H1 (cell line): ENCODE measurements at regions not wholly inside any gene's neighbourhood (a gene's known extent, or its start where the extent isn't known, plus 50 kb on each side); places are given as distances from the start of the nearest gene placed in this dataset.

ENCODE experiments used
- CTCF ChIA-PET: fragments of 300-600 bp; sonication (Branson Sonifier 250); formaldehyde crosslinking; loops from one replicate; lab custom pipeline; 2021; ENCODE audit not compliant: partially characterized antibody; lab: Charles Lee
- POLR2A ChIA-PET: fragments of 300-600 bp; sonication (Branson Sonifier 250); formaldehyde crosslinking; loops from one replicate; lab custom pipeline; 2021; ENCODE audit warnings: inconsistent platforms; ENCODE audit not compliant: partially characterized antibody; lab: Charles Lee
- DNase-seq, 2 experiments: peaks; one replicate each; pipeline versions ENCODE4 v3.0.0 to v3.0.0-alpha.2; 2010 to 2022; ENCODE audit warnings: low spot score in 2 of 2, low read depth in 1 of 2, mixed read lengths in 1 of 2
- FAIRE-seq: peaks from 2 replicates; lab custom pipeline; 2011; peaks lifted over from hg19 to GRCh38; lab: Jason Lieb, UNC
- H2AFZ ChIP-seq: 2 replicates; pipeline ENCODE4 v1.8.1; 2012; ENCODE audit warnings: low read length, inconsistent platforms
- H2AK5ac ChIP-seq: 2 replicates; pipeline ENCODE4 v1.6.1; 2013; ENCODE audit warnings: low read depth, low read length
- H2BK120ac ChIP-seq: replicated peaks from 2 replicates; pipeline ENCODE3; 2013; ENCODE audit warnings: low read depth, low read length, inconsistent platforms
- H2BK12ac ChIP-seq: 2 replicates; pipeline ENCODE4 v1.6.1; 2013; ENCODE audit warnings: low read depth, low read length
- H2BK15ac ChIP-seq: 2 replicates; pipeline ENCODE4 v1.6.1; 2013; ENCODE audit warnings: low read length
- H2BK20ac ChIP-seq: 2 replicates; pipeline ENCODE4 v1.6.1; 2013; ENCODE audit warnings: low read length
- H2BK5ac ChIP-seq: 2 replicates; pipeline ENCODE4 v1.6.1; 2013; ENCODE audit warnings: low read depth, low read length
- H3K14ac ChIP-seq: 2 replicates; pipeline ENCODE4 v1.6.1; 2013; ENCODE audit warnings: inconsistent platforms; ENCODE audit not compliant: insufficient read length
- H3K18ac ChIP-seq: 2 replicates; pipeline ENCODE4 v1.6.1; 2013; ENCODE audit warnings: low read length; ENCODE audit errors: extremely low read depth
- H3K23ac ChIP-seq: 2 replicates; pipeline ENCODE4 v1.6.1; 2013; ENCODE audit warnings: inconsistent platforms; ENCODE audit not compliant: insufficient read length
- H3K23me2 ChIP-seq: 2 replicates; pipeline ENCODE4 v1.6.1; 2013; ENCODE audit warnings: low read depth, low read length
- H3K27ac ChIP-seq: 2 replicates; pipeline ENCODE4 v1.6.1; 2011; ENCODE audit warnings: low read depth, low read length, inconsistent platforms
- H3K27me3 ChIP-seq, 4 experiments: replicated peaks in 1 of 4; 1 replicate in 1 of 4; 2 replicates in 3 of 4; pipeline versions ENCODE4 v1.6.1 to v1.8.1; 2011 to 2013; ENCODE audit warnings: low read length in 3 of 4, mild to moderate bottlenecking in 3 of 4, inconsistent platforms in 2 of 4, mixed read lengths in 2 of 4, moderate library complexity in 1 of 4; ENCODE audit not compliant: control insufficient read depth in 3 of 4, insufficient read depth in 3 of 4; ENCODE audit errors: extremely low read depth in 1 of 4
- H3K36me3 ChIP-seq, 4 experiments: 2 replicates each; pipeline versions ENCODE4 v1.6.1 to v1.8.1; 2011 to 2013; ENCODE audit warnings: mild to moderate bottlenecking in 4 of 4, low read length in 3 of 4, moderate library complexity in 2 of 4, control low read depth in 1 of 4, inconsistent platforms in 1 of 4; ENCODE audit not compliant: insufficient read depth in 4 of 4, control insufficient read depth in 2 of 4
- H3K4ac ChIP-seq: replicated peaks from 2 replicates; pipeline ENCODE3; 2013; ENCODE audit warnings: low read length, low read depth, mixed read lengths, inconsistent platforms; ENCODE audit not compliant: insufficient read length
- H3K4me1 ChIP-seq, 4 experiments: replicated peaks in 1 of 4; 1 replicate in 1 of 4; 2 replicates in 3 of 4; pipeline versions ENCODE4 v1.6.1 to v1.8.1; 2011 to 2013; ENCODE audit warnings: low read length in 3 of 4, inconsistent platforms in 2 of 4, mixed read lengths in 1 of 4; ENCODE audit not compliant: insufficient read depth in 4 of 4, control insufficient read depth in 3 of 4
- H3K4me2 ChIP-seq, 2 experiments: 2 replicates each; pipeline versions ENCODE4 v1.6.1 to v1.8.1; 2011 to 2013; ENCODE audit warnings: low read depth in 2 of 2, low read length in 2 of 2, control low read depth in 1 of 2, inconsistent platforms in 1 of 2, mild to moderate bottlenecking in 1 of 2; ENCODE audit not compliant: insufficient read depth in 1 of 2
- H3K4me3 ChIP-seq, 4 experiments: fragments of 200-600, 300-600 bp in 1 of 4; sonication (generic), shearing (Covaris generic), sonication (Bioruptor Twin) in 1 of 4; 2 replicates each; pipeline versions ENCODE4 v1.5.1 to v1.8.1; 2011 to 2016; ENCODE audit warnings: low read length in 4 of 4, low read depth in 3 of 4, control low read depth in 2 of 4, inconsistent platforms in 2 of 4, mild to moderate bottlenecking in 2 of 4, mixed read lengths in 1 of 4, moderate library complexity in 1 of 4; ENCODE audit not compliant: insufficient read depth in 2 of 4; ENCODE audit errors: extremely low read depth in 1 of 4
- H3K56ac ChIP-seq: replicated peaks from 2 replicates; pipeline ENCODE3; 2013; ENCODE audit warnings: low read depth, mild to moderate bottlenecking, mixed read lengths, low read length, inconsistent platforms; ENCODE audit not compliant: insufficient read length
- H3K79me1 ChIP-seq: 2 replicates; pipeline ENCODE4 v1.6.1; 2013; ENCODE audit warnings: low read depth, low read length, control low read depth
- H3K79me2 ChIP-seq, 2 experiments: 2 replicates each; pipeline versions ENCODE4 v1.6.1 to v1.8.1; 2012 to 2013; ENCODE audit warnings: low read length in 2 of 2, mild to moderate bottlenecking in 2 of 2, inconsistent platforms in 1 of 2; ENCODE audit not compliant: insufficient read depth in 2 of 2, control insufficient read depth in 1 of 2
- H3K9ac ChIP-seq, 4 experiments: replicated peaks in 1 of 4; 1 replicate in 1 of 4; 2 replicates in 3 of 4; pipeline versions ENCODE4 v1.6.1 to v1.8.1; 2011 to 2013; ENCODE audit warnings: low read depth in 3 of 4, low read length in 3 of 4, control low read depth in 2 of 4, mild to moderate bottlenecking in 2 of 4, moderate library complexity in 2 of 4, inconsistent platforms in 1 of 4; ENCODE audit errors: extremely low read depth in 1 of 4
- H3K9me3 ChIP-seq, 2 experiments: 2 replicates each; pipeline versions ENCODE4 v1.6.1 to v1.8.1; 2012 to 2013; ENCODE audit warnings: mild to moderate bottlenecking in 2 of 2, moderate library complexity in 2 of 2, control low read depth in 1 of 2, inconsistent platforms in 1 of 2, low read depth in 1 of 2, low read length in 1 of 2, mixed read lengths in 1 of 2; ENCODE audit not compliant: insufficient read depth in 2 of 2
- H4K20me1 ChIP-seq, 2 experiments: replicated peaks in 1 of 2; 2 replicates each; pipeline versions ENCODE3 to v1.8.1; 2011 to 2013; ENCODE audit warnings: inconsistent platforms in 2 of 2, low read length in 2 of 2, mild to moderate bottlenecking in 1 of 2; ENCODE audit not compliant: insufficient read depth in 2 of 2, control insufficient read depth in 1 of 2
- H4K5ac ChIP-seq: 2 replicates; pipeline ENCODE4 v1.6.1; 2013; ENCODE audit warnings: low read length, low read depth, mixed read lengths, inconsistent platforms; ENCODE audit not compliant: insufficient read length
- H4K8ac ChIP-seq: 2 replicates; pipeline ENCODE4 v1.8.0; 2013; ENCODE audit warnings: mild to moderate bottlenecking, moderate library complexity, low read length, inconsistent platforms; ENCODE audit not compliant: insufficient read depth; ENCODE audit errors: extremely low read depth
- H4K91ac ChIP-seq: replicated peaks from 2 replicates; pipeline ENCODE3; 2013; ENCODE audit warnings: low read length, mixed read lengths, inconsistent platforms; ENCODE audit not compliant: insufficient read length
- CHD2 ChIP-seq: IDR thresholded peaks from 2 replicates; pipeline ENCODE4 v1.6.1; 2012; ENCODE audit warnings: low read length, improper control_type of control experiment
- MAX ChIP-seq: IDR thresholded peaks from 2 replicates; pipeline ENCODE4 v1.6.1; 2012; ENCODE audit warnings: inconsistent platforms
- SP2 ChIP-seq: IDR thresholded peaks from 2 replicates; pipeline ENCODE4 v1.6.1; 2012; ENCODE audit warnings: mild to moderate bottlenecking, low read length, inconsistent platforms

- Histone ChIP-seq H2AFZ (no peak overlapping the region), H2BK120ac (no peak overlapping the region), H3K27me3 (no peaks in the 10 kb centered on the region), H3K23me2 (no peaks in the 10 kb centered on the region), H3K4me1 (no peaks in the 10 kb centered on the region), H3K79me2 (no peaks in the 10 kb centered on the region), H2BK20ac (no peak overlapping the region), H3K14ac (no peak overlapping the region), H3K79me1 (no peaks in the 10 kb centered on the region), H4K8ac (no peak overlapping the region), H2BK5ac (no peak overlapping the region), H3K23ac (no peak overlapping the region), H2BK12ac (no peak overlapping the region), H3K4me3 (no peak overlapping the region), H2AK5ac (no peak overlapping the region), H3K9me3 (peaks cover 0 to 3% of the 10 kb centered on the region in 2 experiments; a peak in 1 of 4 replicates), H3K4me2 (no peak overlapping the region), H3K18ac (no peak overlapping the region), H3K9ac (no peak overlapping the region), H4K91ac (no peak overlapping the region), H3K27ac (no peak overlapping the region), H3K36me3 (no peaks in the 10 kb centered on the region), H2BK15ac (no peak overlapping the region), H4K20me1 (no peaks in the 10 kb centered on the region), H3K56ac (no peak overlapping the region), H4K5ac (no peak overlapping the region), H3K4ac (no peak overlapping the region)
- no peak for DNase-seq
- FAIRE-seq, result no peak
- POLR2A ChIA-PET, result no interaction called here
- CTCF ChIA-PET, result no interaction called here
- TF ChIP-seq CHD2 (no peak), SP2 (no peak), MAX (no peak)
These were observed 199.6 kb upstream of the MPDZ start for GRCh38 chr9:13479096-13479495.
